GM21423 (cell line): ENCODE measurements at regions not wholly inside any gene's neighbourhood (a gene's known extent, or its start where the extent isn't known, plus 50 kb on each side); places are given as distances from the start of the nearest gene placed in this dataset.
"Not testable (repeated sequence)": the region's sequence is repeated elsewhere in the genome, so short reads cannot be mapped to it uniquely, and the experiment has no call there.

Experiments
- ATAC-seq: cut with Tn5 transposase; IDR thresholded peaks from one replicate; pipeline ENCODE4 v1.9.1; 2021; ENCODE audit warnings: mild to moderate bottlenecking, moderate library complexity; ENCODE audit not compliant: unreplicated experiment

GRCh38 chr6:147441751-147442150, 66.7 kb upstream of the SAMD5 start:
- ATAC-seq = no peak

GRCh38 chr6:147447835-147448611, 60.5 kb upstream of the SAMD5 start:
- peak; percentile 60 for ATAC-seq

GRCh38 chr6:147448775-147449174, 59.7 kb upstream of the SAMD5 start:
- no peak for ATAC-seq

- no peak for ATAC-seq
Observed at GRCh38 chr6:147449405-147450161, 58.9 kb upstream of the SAMD5 start.

GRCh38 chr6:147453361-147453760, 55.1 kb upstream of the SAMD5 start:
- ATAC-seq = no peak

- ATAC-seq = not testable (repeated sequence)
Observed at GRCh38 chr6:147454862-147455261, 53.6 kb upstream of the SAMD5 start.
